Upper lobe of right lung (tissue), 1 donor: ENCODE measurements at regions not wholly inside any gene's neighbourhood (a gene's known extent, or its start where the extent isn't known, plus 50 kb on each side); places are given as distances from the start of the nearest gene placed in this dataset.

Source experiments
- ATAC-seq: fragments of 200-7000 bp; cut with Tn5 transposase; one replicate; pipeline ENCODE4 v1.9.1; 2020; ENCODE audit warnings: mild to moderate bottlenecking, moderate library complexity
- DNase-seq: peaks from one replicate; pipeline ENCODE4 v3.0.0-alpha.2; 2020
- H3K27ac ChIP-seq: fragments of 200-600 bp; one replicate; pipeline ENCODE4 v1.8.0; 2022
- H3K27me3 ChIP-seq: fragments of 200-600 bp; one replicate; pipeline ENCODE4 v1.8.0; 2022; ENCODE audit warnings: mild to moderate bottlenecking
- H3K36me3 ChIP-seq: fragments of 200-600 bp; one replicate; pipeline ENCODE4 v1.8.0; 2022
- H3K4me1 ChIP-seq: fragments of 200-600 bp; one replicate; pipeline ENCODE4 v1.8.0; 2022
- H3K4me3 ChIP-seq: fragments of 200-600 bp; one replicate; pipeline ENCODE4 v1.8.0; 2022; ENCODE audit warnings: mild to moderate bottlenecking
- H3K9me3 ChIP-seq: fragments of 200-600 bp; one replicate; pipeline ENCODE4 v1.8.0; 2022
- intact Hi-C: fragments of 100-400 bp; cut with DNase I; formaldehyde crosslinking; loops from one replicate; pipeline ENCODE4 v1.11.0; 2022
- TF ChIP-seq, protein P1 (sequence below): fragments of 200-600 bp; IDR thresholded peaks from one replicate; pipeline ENCODE4 v1.8.0; 2022; ENCODE audit warnings: antibody characterized with exemption
- donor health status: DM: no; HTN: yes; CAD: no; lungs with severe emphysema.

DNA sequence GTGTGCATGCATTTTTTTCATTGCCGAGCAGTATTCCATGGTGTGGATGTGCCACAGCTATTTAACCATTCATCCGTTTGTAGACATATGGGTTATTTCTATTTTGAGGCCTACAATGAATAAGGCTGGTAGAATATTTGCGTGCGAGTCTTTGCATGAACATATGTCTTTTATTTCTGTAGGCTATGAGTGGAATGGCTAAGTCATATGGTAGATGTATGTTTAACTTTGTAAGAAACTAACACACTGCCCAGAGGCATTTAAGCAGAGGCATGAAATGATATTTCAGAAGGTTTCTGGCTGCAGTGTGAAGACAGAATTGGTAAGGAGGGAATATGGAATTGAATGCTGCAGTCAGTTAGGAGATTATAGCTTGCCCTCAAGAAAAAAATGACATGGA, 457.4 kb upstream of the CDH4 start:
- no peaks in the 10 kb centered on the region for H3K9me3 ChIP-seq
- ATAC-seq (no peak), DNase-seq (no peak)
- H3K4me3 ChIP-seq, result no peak overlapping the region
- H3K36me3 ChIP-seq, result no peaks in the 10 kb centered on the region
- no peaks in the 10 kb centered on the region for H3K4me1 ChIP-seq
- TF ChIP-seq, protein P1, sequence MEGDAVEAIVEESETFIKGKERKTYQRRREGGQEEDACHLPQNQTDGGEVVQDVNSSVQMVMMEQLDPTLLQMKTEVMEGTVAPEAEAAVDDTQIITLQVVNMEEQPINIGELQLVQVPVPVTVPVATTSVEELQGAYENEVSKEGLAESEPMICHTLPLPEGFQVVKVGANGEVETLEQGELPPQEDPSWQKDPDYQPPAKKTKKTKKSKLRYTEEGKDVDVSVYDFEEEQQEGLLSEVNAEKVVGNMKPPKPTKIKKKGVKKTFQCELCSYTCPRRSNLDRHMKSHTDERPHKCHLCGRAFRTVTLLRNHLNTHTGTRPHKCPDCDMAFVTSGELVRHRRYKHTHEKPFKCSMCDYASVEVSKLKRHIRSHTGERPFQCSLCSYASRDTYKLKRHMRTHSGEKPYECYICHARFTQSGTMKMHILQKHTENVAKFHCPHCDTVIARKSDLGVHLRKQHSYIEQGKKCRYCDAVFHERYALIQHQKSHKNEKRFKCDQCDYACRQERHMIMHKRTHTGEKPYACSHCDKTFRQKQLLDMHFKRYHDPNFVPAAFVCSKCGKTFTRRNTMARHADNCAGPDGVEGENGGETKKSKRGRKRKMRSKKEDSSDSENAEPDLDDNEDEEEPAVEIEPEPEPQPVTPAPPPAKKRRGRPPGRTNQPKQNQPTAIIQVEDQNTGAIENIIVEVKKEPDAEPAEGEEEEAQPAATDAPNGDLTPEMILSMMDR, result no peak
- intact Hi-C loops, result no loop called here
- H3K27ac ChIP-seq, result no peak overlapping the region
- H3K27me3 ChIP-seq, result no peaks in the 10 kb centered on the region

DNA sequence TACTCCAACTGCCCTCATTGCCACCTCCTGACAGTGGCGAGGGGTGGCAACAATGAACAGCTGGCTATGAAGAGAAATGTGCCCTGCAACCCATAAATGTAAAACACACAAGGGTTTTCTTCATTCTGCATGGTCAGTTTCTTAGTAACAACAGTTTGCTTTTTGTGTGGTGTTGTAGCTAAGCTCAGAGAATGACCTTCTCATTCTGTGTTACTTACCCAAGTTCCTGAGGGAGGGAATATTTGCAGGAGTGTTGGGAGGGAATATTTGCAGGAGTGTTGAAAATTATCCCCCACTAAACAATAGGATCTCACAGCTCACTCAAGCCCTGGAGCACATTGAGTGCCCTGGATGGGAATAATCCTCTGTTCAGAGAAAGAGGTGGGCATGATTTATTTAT, 456.4 kb upstream of the CDH4 start:
- ATAC-seq, result no peak

DNA sequence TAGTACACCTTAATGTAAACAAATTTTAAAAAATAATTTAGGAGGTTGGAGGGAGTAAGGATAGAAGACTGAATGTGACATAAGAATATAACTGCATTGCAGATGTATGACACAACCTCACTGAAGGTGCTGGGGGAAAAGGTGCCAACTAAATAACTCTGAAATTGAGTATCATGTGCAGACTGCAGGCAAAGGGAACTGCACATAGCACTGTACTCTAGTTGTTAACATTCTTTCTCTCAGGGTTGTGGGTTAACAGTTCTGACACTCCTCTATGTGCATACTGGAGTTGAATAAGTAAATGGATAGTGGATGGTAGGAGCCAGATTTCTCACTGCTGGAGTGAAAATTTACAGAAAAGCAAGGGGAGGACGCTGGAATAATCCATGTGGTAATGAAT, 451.9 kb upstream of the CDH4 start:
- DNase-seq, result no peak

More for the DNA sequence above, 456.4 kb upstream of the CDH4 start:
- TF ChIP-seq, protein P1, result no peak
- H3K9me3 ChIP-seq, result no peaks in the 10 kb centered on the region
- no peak overlapping the region for H3K4me3 ChIP-seq
- H3K27me3 ChIP-seq, result no peaks in the 10 kb centered on the region
- intact Hi-C loops, result no loop called here
- H3K4me1 ChIP-seq, result no peaks in the 10 kb centered on the region
- no peak overlapping the region for H3K27ac ChIP-seq
- DNase-seq, result no peak
- H3K36me3 ChIP-seq, result no peaks in the 10 kb centered on the region

DNA sequence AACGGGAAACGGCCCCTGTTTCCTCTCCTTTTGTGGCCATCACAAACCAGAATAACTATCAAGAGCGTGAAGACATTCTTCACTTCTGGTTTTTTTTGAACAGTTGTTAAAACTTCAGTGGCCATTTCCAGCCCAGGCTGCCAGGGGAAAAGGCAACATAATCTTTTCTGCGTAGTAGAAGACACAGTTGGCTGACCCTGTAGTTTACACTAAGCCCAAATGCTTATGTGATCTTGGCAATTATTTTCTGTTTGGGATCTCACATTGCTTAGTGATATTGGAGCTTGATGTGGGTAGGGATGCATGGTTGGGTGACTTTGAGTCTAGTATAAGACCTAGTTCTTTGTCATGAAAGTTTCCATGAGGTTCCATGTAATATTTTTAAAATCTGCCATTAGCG, 449.4 kb upstream of the CDH4 start:
- Histone ChIP-seq H3K4me3 (no peak overlapping the region), H3K27me3 (no peaks in the 10 kb centered on the region), H3K4me1 (no peaks in the 10 kb centered on the region), H3K27ac (no peak overlapping the region), H3K36me3 (no peaks in the 10 kb centered on the region), H3K9me3 (no peaks in the 10 kb centered on the region)
- DNase-seq (no peak), ATAC-seq (no peak)
- TF ChIP-seq, protein P1, result no peak
- intact Hi-C loops, result no loop called here

More for the DNA sequence above, 451.9 kb upstream of the CDH4 start:
- Histone ChIP-seq H3K27ac (no peak overlapping the region), H3K27me3 (no peaks in the 10 kb centered on the region), H3K36me3 (no peaks in the 10 kb centered on the region), H3K4me1 (no peaks in the 10 kb centered on the region), H3K4me3 (no peak overlapping the region), H3K9me3 (no peaks in the 10 kb centered on the region)
- intact Hi-C loops, result no loop called here
- TF ChIP-seq, protein P1, result no peak
- ATAC-seq, result no peak

DNA sequence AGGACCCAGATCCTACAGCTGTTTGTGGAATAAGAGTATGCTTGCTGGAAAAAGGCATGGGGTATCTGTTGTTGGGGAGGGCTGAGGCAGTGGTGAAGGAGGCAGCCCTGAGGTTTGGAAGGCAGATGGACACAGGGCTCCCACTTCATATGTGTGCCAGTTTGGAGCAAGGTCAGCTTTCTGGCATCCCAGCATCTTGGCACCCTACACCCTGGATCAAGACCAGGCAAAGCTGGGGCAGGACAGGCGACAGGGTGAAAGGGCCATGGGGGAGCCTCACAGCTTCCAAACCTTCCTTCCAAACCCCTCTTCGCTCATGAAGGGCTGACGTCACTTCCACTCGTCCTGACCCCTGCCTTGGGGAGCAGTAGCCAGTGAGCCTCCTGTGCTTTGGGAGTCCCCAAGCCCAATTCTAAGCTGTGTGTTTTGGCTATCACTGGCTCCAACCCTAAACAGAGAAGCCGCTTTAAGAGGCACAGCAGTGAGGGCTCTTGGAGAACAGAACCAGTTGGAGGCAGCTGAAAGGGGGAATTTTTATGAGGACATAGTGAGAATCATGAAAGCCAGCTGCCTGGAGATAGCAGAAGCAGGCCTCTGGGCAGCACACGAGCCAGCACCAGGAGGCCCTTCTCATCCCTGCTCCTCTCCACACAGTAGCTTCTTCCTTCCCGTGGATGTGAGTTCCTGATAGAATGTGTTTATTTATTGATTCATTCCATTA, 448.6 kb upstream of the CDH4 start:
- TF ChIP-seq, protein P1, result no peak
- Histone ChIP-seq H3K9me3 (no peaks in the 10 kb centered on the region), H3K36me3 (no peaks in the 10 kb centered on the region), H3K27me3 (no peaks in the 10 kb centered on the region), H3K4me3 (no peak overlapping the region), H3K4me1 (no peaks in the 10 kb centered on the region), H3K27ac (no peak overlapping the region)
- DNase-seq (no peak), ATAC-seq (peak; percentile 54)
- intact Hi-C loops, result no loop called here
